GM12878 (cell line): ENCODE measurements at regions not wholly inside any gene's neighbourhood (a gene's known extent, or its start where the extent isn't known, plus 50 kb on each side); places are given as distances from the start of the nearest gene placed in this dataset.

Source experiments
- CTCF ChIP-seq, 3 experiments: IDR thresholded peaks in 2 of 3; conservative IDR thresholded peaks in 1 of 3; 2 replicates each; pipeline ENCODE4 v1.5.1; 2011; ENCODE audit warnings: low read depth in 3 of 3, low read length in 3 of 3, mild to moderate bottlenecking in 3 of 3, control low read depth in 2 of 3, moderate library complexity in 2 of 3, inconsistent platforms in 1 of 3, mixed read lengths in 1 of 3; ENCODE audit not compliant: control insufficient read depth in 2 of 3, insufficient read depth in 1 of 3; ENCODE audit errors: extremely low read depth in 1 of 3
- EP300 ChIP-seq, 2 experiments: fragments of 150-350 bp in 1 of 2; IDR thresholded peaks; 2 replicates each; pipeline ENCODE4 v1.6.1; 2011 to 2012; ENCODE audit warnings: low read depth in 2 of 2, low read length in 2 of 2, borderline replicate concordance in 1 of 2, improper control_type of control experiment in 1 of 2, inconsistent platforms in 1 of 2; ENCODE audit not compliant: control insufficient read depth in 1 of 2
- EZH2 ChIP-seq: IDR thresholded peaks from 2 replicates; pipeline ENCODE4 v1.6.1; 2012; ENCODE audit warnings: low read depth, mild to moderate bottlenecking, control low read depth, inconsistent platforms, low read length, borderline replicate concordance; ENCODE audit not compliant: control insufficient read depth
- LARP7 ChIP-seq: fragments of 450-650 bp; IDR thresholded peaks from 2 replicates; pipeline ENCODE4 v1.6.1; 2017; ENCODE audit warnings: mild to moderate bottlenecking
- RAD51 ChIP-seq: fragments of 450-650 bp; IDR thresholded peaks from 2 replicates; pipeline ENCODE4 v1.6.1; 2016; ENCODE audit warnings: moderate library complexity, mild to moderate bottlenecking, inconsistent platforms
- STAT3 ChIP-seq: IDR thresholded peaks from 2 replicates; pipeline ENCODE4 v1.6.1; 2011; ENCODE audit warnings: low read depth, low read length, improper control_type of control experiment
- TAF1 ChIP-seq: IDR thresholded peaks from 2 replicates; pipeline ENCODE4 v1.6.1; 2011; ENCODE audit warnings: mild to moderate bottlenecking, low read depth, low read length, borderline replicate concordance

- TF ChIP-seq LARP7, result no peak
- no peak for TF ChIP-seq TAF1
- no peak for TF ChIP-seq CTCF (IDR thresholded peaks at IDR 0.05 in 2 of 3, conservative IDR thresholded peaks at IDR 0.05 in 1 of 3; ENCODE audit: control insufficient read depth in 2 of 3, extremely low read depth in 1 of 3, insufficient read depth in 1 of 3, low read depth in 3 of 3, low read length in 3 of 3)
- TF ChIP-seq EP300 (IDR thresholded peaks at IDR 0.05; ENCODE audit: borderline replicate concordance in 1 of 2, control insufficient read depth in 1 of 2, low read depth in 2 of 2, low read length in 2 of 2), result no peak
- TF ChIP-seq EZH2, result no peak
- no peak for TF ChIP-seq RAD51
- no peak for TF ChIP-seq STAT3
Measured at GRCh38 chr9:108443019-108443633, 412.7 kb downstream of the ACTL7B start.
